Caco-2 (cell line): ENCODE measurements at regions not wholly inside any gene's neighbourhood (a gene's known extent, or its start where the extent isn't known, plus 50 kb on each side); places are given as distances from the start of the nearest gene placed in this dataset.

Experiments used
- BruUV-seq: library from RNA; stranded (reverse); fragments of 400-500 nt; replicated peaks from 2 replicates; lab custom pipeline; 2021; lab: Mats Ljungman, UMichigan
- CTCF ChIA-PET: fragments of 300-600 bp; sonication (Branson Sonifier 250); formaldehyde crosslinking; loops from one replicate; lab custom pipeline; 2022; ENCODE audit warnings: antibody characterized with exemption; lab: Charles Lee
- POLR2A ChIA-PET: fragments of 300-600 bp; sonication (Branson Sonifier 250); formaldehyde crosslinking; loops from one replicate; lab custom pipeline; 2022; ENCODE audit warnings: antibody characterized with exemption; lab: Charles Lee
- DNase-seq, 2 experiments: peaks; one replicate each; pipeline versions ENCODE4 v3.0.0 to v3.0.0-alpha.2; 2020 to 2022
- H3K27me3 ChIP-seq: replicated peaks from 2 replicates; pipeline ENCODE4 v1.6.0; 2011; ENCODE audit warnings: low read length; ENCODE audit not compliant: control insufficient read depth, insufficient read depth
- H3K36me3 ChIP-seq: 2 replicates; pipeline ENCODE4 v1.5.1; 2011; ENCODE audit warnings: low read length; ENCODE audit not compliant: control insufficient read depth, insufficient read depth
- H3K4me1 ChIP-seq: fragments of 250-450 bp; sonication (Bioruptor Pico); 2 replicates; pipeline ENCODE4 v1.5.1; 2020; ENCODE audit warnings: mild to moderate bottlenecking
- H3K4me3 ChIP-seq: 2 replicates; pipeline ENCODE4 v1.5.1; 2011; ENCODE audit warnings: low read depth, mild to moderate bottlenecking, control low read depth, low read length
- H3K9me3 ChIP-seq: fragments of 250-450 bp; sonication (Bioruptor Pico); 2 replicates; pipeline ENCODE4 v1.5.1; 2020; ENCODE audit warnings: mild to moderate bottlenecking, moderate library complexity
- H3K27ac Mint-ChIP-seq: one replicate; pipeline ENCODE4 v1.8.0; 2022; ENCODE audit warnings: mixed read lengths; ENCODE audit not compliant: unreplicated experiment
- H3K27me3 Mint-ChIP-seq: one replicate; pipeline ENCODE4 v1.8.0; 2022; ENCODE audit warnings: mixed read lengths; ENCODE audit not compliant: insufficient read depth, unreplicated experiment
- H3K36me3 Mint-ChIP-seq: one replicate; pipeline ENCODE4 v1.8.0; 2022; ENCODE audit warnings: mild to moderate bottlenecking, mixed read lengths; ENCODE audit not compliant: insufficient read depth, unreplicated experiment
- H3K4me1 Mint-ChIP-seq: one replicate; pipeline ENCODE4 v1.8.0; 2022; ENCODE audit warnings: low read depth, mixed read lengths; ENCODE audit not compliant: unreplicated experiment
- H3K4me3 Mint-ChIP-seq: one replicate; pipeline ENCODE4 v1.8.0; 2022; ENCODE audit warnings: mild to moderate bottlenecking, moderate library complexity, mixed read lengths; ENCODE audit not compliant: unreplicated experiment
- H3K9me3 Mint-ChIP-seq: one replicate; pipeline ENCODE4 v1.8.0; 2022; ENCODE audit warnings: mixed read lengths; ENCODE audit not compliant: unreplicated experiment
- CTCF ChIP-seq, 2 experiments: fragments of 200-600 bp in 1 of 2; IDR thresholded peaks; 1 replicate in 1 of 2; 2 replicates in 1 of 2; pipeline versions ENCODE4 v1.5.1 to v1.8.0; 2011 to 2022; ENCODE audit warnings: antibody characterized with exemption in 1 of 2, control low read depth in 1 of 2, inconsistent platforms in 1 of 2, low read depth in 1 of 2, low read length in 1 of 2, mild to moderate bottlenecking in 1 of 2, moderate library complexity in 1 of 2; ENCODE audit not compliant: insufficient read depth in 1 of 2, severe bottlenecking in 1 of 2, unreplicated experiment in 1 of 2
- intact Hi-C: fragments of 100-400 bp; cut with micrococcal nuclease; formaldehyde crosslinking; loops from one replicate; pipeline ENCODE4 v1.10.0; 2022; ENCODE audit not compliant: unreplicated experiment

- ChIA-PET POLR2A (no interaction called here), CTCF (no interaction called here)
- BruUV-seq, result no TSS peak
- no peaks in the 10 kb centered on the region for H3K36me3 Mint-ChIP-seq
- no peak overlapping the region for H3K27ac Mint-ChIP-seq
- intact Hi-C loops, result no loop called here
- no peaks in the 10 kb centered on the region for H3K27me3 ChIP-seq
- H3K4me3 Mint-ChIP-seq, result no peak overlapping the region
- no peaks in the 10 kb centered on the region; the same call in 1 of the 2 replicates for H3K4me1 ChIP-seq
- H3K27me3 Mint-ChIP-seq, result peaks cover 11% of the 10 kb centered on the region
- no peak overlapping the region for H3K4me3 ChIP-seq
- no peak for TF ChIP-seq CTCF (IDR thresholded peaks at IDR 0.05; ENCODE audit: insufficient read depth in 1 of 2, low read depth in 1 of 2, low read length in 1 of 2, severe bottlenecking in 1 of 2, unreplicated experiment in 1 of 2)
- no peaks in the 10 kb centered on the region for H3K9me3 Mint-ChIP-seq
- no peaks in the 10 kb centered on the region for H3K36me3 ChIP-seq
- H3K9me3 ChIP-seq, result no peaks in the 10 kb centered on the region
- DNase-seq, result no peak
- H3K4me1 Mint-ChIP-seq, result no peaks in the 10 kb centered on the region
Measured at GRCh38 chr11:80109031-80109430, 668.2 kb upstream of the TENM4 start.

- Mint-ChIP-seq H3K4me1 (no peaks in the 10 kb centered on the region), H3K27me3 (peaks cover 11% of the 10 kb centered on the region), H3K27ac (no peak overlapping the region), H3K9me3 (no peaks in the 10 kb centered on the region), H3K4me3 (no peak overlapping the region), H3K36me3 (no peaks in the 10 kb centered on the region)
- BruUV-seq, result no TSS peak
- POLR2A ChIA-PET, result no interaction called here
- no peaks in the 10 kb centered on the region for H3K36me3 ChIP-seq
- TF ChIP-seq CTCF (IDR thresholded peaks at IDR 0.05; ENCODE audit: insufficient read depth in 1 of 2, low read depth in 1 of 2, low read length in 1 of 2, severe bottlenecking in 1 of 2, unreplicated experiment in 1 of 2), result peak in 1 of 2 experiments; percentile 24
- no peaks in the 10 kb centered on the region for H3K27me3 ChIP-seq
- H3K9me3 ChIP-seq, result no peaks in the 10 kb centered on the region
- intact Hi-C loops, result loop anchor here (1.0 kb wide), 1 partner anchor 399 kb away; no protein-coding TSS in a partner anchor
- no peaks in the 10 kb centered on the region; the same call in 1 of the 2 replicates for H3K4me1 ChIP-seq
- CTCF ChIA-PET, result no interaction called here
- no peak for DNase-seq
- H3K4me3 ChIP-seq, result no peak overlapping the region
Measured at GRCh38 chr11:80107415-80107814, 666.6 kb upstream of the TENM4 start.

- no peaks in the 10 kb centered on the region for H3K36me3 ChIP-seq
- Mint-ChIP-seq H3K36me3 (no peaks in the 10 kb centered on the region), H3K4me3 (no peak overlapping the region), H3K9me3 (no peaks in the 10 kb centered on the region), H3K4me1 (no peaks in the 10 kb centered on the region), H3K27ac (no peak overlapping the region), H3K27me3 (peaks cover 3% of the 10 kb centered on the region)
- no peaks in the 10 kb centered on the region for H3K9me3 ChIP-seq
- DNase-seq, result no peak
- ChIA-PET POLR2A (no interaction called here), CTCF (no interaction called here)
- BruUV-seq, result no TSS peak
- no peak overlapping the region for H3K4me3 ChIP-seq
- TF ChIP-seq CTCF (IDR thresholded peaks at IDR 0.05; ENCODE audit: insufficient read depth in 1 of 2, low read depth in 1 of 2, low read length in 1 of 2, severe bottlenecking in 1 of 2, unreplicated experiment in 1 of 2), result no peak
- intact Hi-C loops, result no loop called here
- no peaks in the 10 kb centered on the region for H3K27me3 ChIP-seq
- no peaks in the 10 kb centered on the region; the same call in 1 of the 2 replicates for H3K4me1 ChIP-seq
Measured at GRCh38 chr11:80104191-80104590, 663.4 kb upstream of the TENM4 start.
